MM.1S (cell line): ENCODE measurements at regions not wholly inside any gene's neighbourhood (a gene's known extent, or its start where the extent isn't known, plus 50 kb on each side); places are given as distances from the start of the nearest gene placed in this dataset.

ENCODE experiments used
- DNase-seq: peaks from one replicate; pipeline ENCODE4 v3.0.0-alpha.2; 2015
- H2AFZ ChIP-seq: fragments of 300-600 bp; sonication (generic); 2 replicates; pipeline ENCODE4 v1.6.0; 2016; ENCODE audit warnings: antibody characterized with exemption, low read length
- H3F3A ChIP-seq: fragments of 300-600 bp; sonication (generic); 2 replicates; pipeline ENCODE4 v1.6.1; 2016; ENCODE audit warnings: mild to moderate bottlenecking, antibody characterized with exemption, low read length, moderate library complexity, mixed read lengths; ENCODE audit not compliant: insufficient read depth
- H3K27ac ChIP-seq: fragments of 300-600 bp; sonication (generic); 2 replicates; pipeline ENCODE4 v1.5.1; 2016; ENCODE audit warnings: mild to moderate bottlenecking, low read length
- H3K27me3 ChIP-seq: fragments of 300-600 bp; sonication (generic); replicated peaks from 2 replicates; pipeline ENCODE4 v1.6.0; 2016; ENCODE audit warnings: low read length; ENCODE audit not compliant: insufficient read depth
- H3K36me3 ChIP-seq: fragments of 300-600 bp; sonication (generic); replicated peaks from 2 replicates; pipeline ENCODE4 v1.6.1; 2016; ENCODE audit warnings: mild to moderate bottlenecking, low read length, mixed read lengths; ENCODE audit not compliant: insufficient read depth
- H3K4me1 ChIP-seq: fragments of 300-600 bp; sonication (generic); 2 replicates; pipeline ENCODE4 v1.6.1; 2016; ENCODE audit warnings: low read length, mixed read lengths
- H3K4me2 ChIP-seq: fragments of 300-600 bp; sonication (generic); 2 replicates; pipeline ENCODE4 v1.6.0; 2016; ENCODE audit warnings: low read depth, low read length
- H3K4me3 ChIP-seq: fragments of 300-600 bp; sonication (generic); 2 replicates; pipeline ENCODE4 v1.5.1; 2016; ENCODE audit warnings: low read length, mixed read lengths
- H3K79me2 ChIP-seq: fragments of 300-600 bp; sonication (generic); 2 replicates; pipeline ENCODE4 v1.6.1; 2016; ENCODE audit warnings: mixed run types, low read length, mixed read lengths
- H3K9ac ChIP-seq: fragments of 300-600 bp; sonication (generic); 2 replicates; pipeline ENCODE4 v1.6.1; 2016; ENCODE audit warnings: low read length, mixed read lengths
- H3K9me2 ChIP-seq: fragments of 300-600 bp; sonication (generic); replicated peaks from 2 replicates; pipeline ENCODE4 v1.6.1; 2016; ENCODE audit warnings: mild to moderate bottlenecking, low read length, mixed read lengths; ENCODE audit not compliant: insufficient read depth
- H3K9me3 ChIP-seq: fragments of 300-600 bp; sonication (generic); replicated peaks from 2 replicates; pipeline ENCODE4 v1.6.1; 2016; ENCODE audit warnings: mild to moderate bottlenecking, low read length, mixed read lengths; ENCODE audit not compliant: insufficient read depth
- H4K20me1 ChIP-seq: fragments of 300-600 bp; sonication (generic); 2 replicates; pipeline ENCODE4 v1.6.1; 2016; ENCODE audit warnings: mild to moderate bottlenecking, low read length, moderate library complexity, mixed read lengths; ENCODE audit not compliant: insufficient read depth
- CTCF ChIP-seq: fragments of 300-600 bp; sonication (generic); IDR thresholded peaks from 2 replicates; pipeline ENCODE4 v1.5.1; 2016; ENCODE audit warnings: antibody characterized with exemption, low read length, mixed read lengths
- EZH2 ChIP-seq: fragments of 300-600 bp; sonication (generic); optimal IDR thresholded peaks from 2 replicates; pipeline ENCODE3; 2017; ENCODE audit warnings: low read depth, mild to moderate bottlenecking, antibody characterized with exemption, low read length, mixed read lengths
- EZH2phosphoT487 ChIP-seq: fragments of 300-600 bp; sonication (generic); IDR thresholded peaks from 2 replicates; pipeline ENCODE4 v1.6.1; 2018; ENCODE audit warnings: antibody characterized with exemption, low read length

- Histone ChIP-seq H3K4me1 (no peaks in the 10 kb centered on the region), H4K20me1 (no peaks in the 10 kb centered on the region), H3K9me2 (no peaks in the 10 kb centered on the region), H3K36me3 (no peaks in the 10 kb centered on the region), H3K4me2 (no peak overlapping the region), H3K79me2 (no peaks in the 10 kb centered on the region), H3K27me3 (no peaks in the 10 kb centered on the region), H3K9me3 (no peaks in the 10 kb centered on the region), H3K9ac (no peak overlapping the region), H3K4me3 (no peak overlapping the region), H2AFZ (no peak overlapping the region), H3F3A (no peaks in the 10 kb centered on the region), H3K27ac (no peak overlapping the region)
- TF ChIP-seq EZH2 (no peak), EZH2phosphoT487 (no peak), CTCF (no peak)
- DNase-seq, result no peak
Observed at GRCh38 chr15:85973584-85974347, 105.9 kb upstream of the AGBL1 start.

DNA sequence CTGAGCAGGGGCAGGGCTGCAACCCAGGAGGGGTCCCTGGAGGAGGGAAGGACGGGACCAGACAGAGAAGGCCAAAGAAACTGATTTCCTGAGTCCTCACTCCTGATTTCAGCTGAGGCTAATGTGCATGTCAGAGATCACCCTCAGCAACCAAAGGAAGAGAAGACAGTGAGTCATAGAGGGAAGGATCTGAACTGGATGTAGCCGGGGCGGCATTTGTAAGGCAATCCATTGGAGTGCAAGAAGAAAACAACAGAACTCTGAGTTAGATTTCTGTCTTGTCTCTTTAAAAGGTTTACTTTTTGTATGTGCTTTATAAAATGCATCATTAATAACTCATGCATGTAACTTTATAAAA, 105.3 kb upstream of the AGBL1 start:
- no peaks in the 10 kb centered on the region for H3K79me2 ChIP-seq
- H3K4me3 ChIP-seq, result no peak overlapping the region
- no peak overlapping the region for H3K4me2 ChIP-seq
- H3K4me1 ChIP-seq, result no peaks in the 10 kb centered on the region
- no peak overlapping the region for H2AFZ ChIP-seq
- H3K36me3 ChIP-seq, result no peaks in the 10 kb centered on the region
- H3F3A ChIP-seq, result no peaks in the 10 kb centered on the region
- H4K20me1 ChIP-seq, result no peaks in the 10 kb centered on the region
- no peak for DNase-seq
- no peak overlapping the region for H3K9ac ChIP-seq
- H3K27ac ChIP-seq, result no peak overlapping the region
- H3K9me3 ChIP-seq, result no peaks in the 10 kb centered on the region
- TF ChIP-seq EZH2, result no peak
- TF ChIP-seq EZH2phosphoT487, result no peak
- TF ChIP-seq CTCF, result no peak
- H3K27me3 ChIP-seq, result no peaks in the 10 kb centered on the region
- H3K9me2 ChIP-seq, result no peaks in the 10 kb centered on the region

DNA sequence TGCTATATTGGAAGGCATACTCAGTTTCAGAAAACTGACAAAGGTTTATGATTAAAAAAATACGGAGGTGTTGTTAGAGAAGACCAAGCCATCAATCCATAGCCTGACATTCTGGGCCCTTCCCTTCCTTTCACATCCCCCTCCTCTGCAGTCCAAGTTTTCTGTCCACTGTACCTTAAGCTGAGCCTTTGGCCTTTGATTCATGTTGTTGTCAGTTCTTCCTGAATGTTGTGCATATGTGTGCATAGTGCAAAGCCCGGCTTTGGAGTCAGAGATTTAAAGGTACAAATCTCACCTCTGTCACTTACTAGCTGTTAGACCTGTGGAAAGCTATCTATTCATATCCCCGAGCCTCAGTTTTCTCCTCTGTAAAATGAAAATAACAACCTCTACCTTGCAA, 104.9 kb upstream of the AGBL1 start:
- Histone ChIP-seq H2AFZ (no peak overlapping the region), H3F3A (no peaks in the 10 kb centered on the region), H3K9me3 (no peaks in the 10 kb centered on the region), H3K36me3 (no peaks in the 10 kb centered on the region), H3K9ac (no peak overlapping the region), H3K4me3 (no peak overlapping the region), H3K4me1 (no peaks in the 10 kb centered on the region), H3K27me3 (no peaks in the 10 kb centered on the region), H4K20me1 (no peaks in the 10 kb centered on the region), H3K27ac (no peak overlapping the region), H3K79me2 (no peaks in the 10 kb centered on the region), H3K9me2 (no peaks in the 10 kb centered on the region), H3K4me2 (no peak overlapping the region)
- TF ChIP-seq EZH2phosphoT487, result no peak
- TF ChIP-seq EZH2, result no peak
- no peak for TF ChIP-seq CTCF
- DNase-seq, result no peak
